K562 (cell line): ENCODE measurements at regions not wholly inside any gene's neighbourhood (a gene's known extent, or its start where the extent isn't known, plus 50 kb on each side); places are given as distances from the start of the nearest gene placed in this dataset.

ENCODE experiments used
- ATAC-seq: fragments of 200-7000 bp; cut with Tn5 transposase; 3 replicates; pipeline ENCODE4 v1.9.1; 2020; ENCODE audit warnings: moderate library complexity
- BruUV-seq: library from RNA; stranded (reverse); fragments of 400-500 nt; replicated peaks from 2 replicates; lab custom pipeline; 2021; lab: Mats Ljungman, UMichigan
- CTCF ChIA-PET: fragments of 300-600 bp; formaldehyde crosslinking; extraction: SDS; loops from one replicate; lab custom pipeline; 2021; ENCODE audit warnings: low intra/inter-chr PET ratio; lab: Yijun Ruan, JAX
- POLR2A ChIA-PET: fragments of 300-600, 350-650 bp; sonication (Branson Sonifier 250); formaldehyde crosslinking; extraction: SDS; loops from one replicate; lab custom pipeline; 2021; ENCODE audit warnings: antibody characterized with exemption, inconsistent platforms; lab: Yijun Ruan, JAX
- DNase-seq, 4 experiments: peaks; one replicate each; pipeline versions ENCODE4 v3.0.0 to v3.0.0-alpha.2; 2011 to 2018; ENCODE audit warnings: low spot score in 3 of 4, mixed read lengths in 3 of 4; ENCODE audit errors: extremely low read depth in 1 of 4
- FAIRE-seq: peaks from 2 replicates; lab custom pipeline; 2011; peaks lifted over from hg19 to GRCh38; lab: Jason Lieb, UNC
- H2AFZ ChIP-seq: 2 replicates; pipeline ENCODE4 v1.6.0; 2011; ENCODE audit warnings: low read depth, low read length, control low read depth, inconsistent platforms
- H3K27ac ChIP-seq: fragments of 200-600 bp; 3 replicates; pipeline ENCODE4 v1.8.0; 2011; ENCODE audit warnings: low read depth, mild to moderate bottlenecking, control low read depth, inconsistent platforms, low read length, moderate library complexity, mixed read lengths; ENCODE audit errors: extremely low read depth
- H3K27me3 ChIP-seq, 2 experiments: fragments of 300-600 bp in 1 of 2; 2 replicates in 1 of 2; 3 replicates in 1 of 2; pipeline versions ENCODE4 v1.6.0 to v1.8.0; 2011; ENCODE audit warnings: inconsistent platforms in 2 of 2, low read length in 2 of 2, mild to moderate bottlenecking in 1 of 2, mixed read lengths in 1 of 2, moderate library complexity in 1 of 2; ENCODE audit not compliant: control insufficient read depth in 2 of 2, insufficient read depth in 2 of 2
- H3K36me3 ChIP-seq: fragments of 300-600 bp; 3 replicates; pipeline ENCODE4 v1.8.0; 2011; ENCODE audit warnings: mild to moderate bottlenecking, low read length, inconsistent platforms; ENCODE audit not compliant: control insufficient read depth, insufficient read depth
- H3K4me1 ChIP-seq, 2 experiments: fragments of 200-600 bp in 1 of 2; replicated peaks in 1 of 2; 2 replicates in 1 of 2; 3 replicates in 1 of 2; pipeline versions ENCODE4 v1.5.1 to v1.8.0; 2011; ENCODE audit warnings: inconsistent platforms in 2 of 2, low read length in 2 of 2, mild to moderate bottlenecking in 1 of 2, mixed read lengths in 1 of 2, moderate library complexity in 1 of 2; ENCODE audit not compliant: control insufficient read depth in 2 of 2, insufficient read depth in 2 of 2
- H3K4me2 ChIP-seq: 2 replicates; pipeline ENCODE4 v1.6.1; 2011; ENCODE audit warnings: low read length, control low read depth, inconsistent platforms, mixed read lengths; ENCODE audit not compliant: insufficient read depth
- H3K4me3 ChIP-seq: fragments of 200-600 bp; sonication (generic), shearing (Covaris generic); 2 replicates; pipeline ENCODE4 v1.5.1; 2016; ENCODE audit warnings: control low read depth, inconsistent platforms
- H3K79me2 ChIP-seq: fragments of 200-600 bp; 3 replicates; pipeline ENCODE4 v1.8.0; 2011; ENCODE audit warnings: low read length, inconsistent platforms; ENCODE audit not compliant: control insufficient read depth, insufficient read depth
- H3K9ac ChIP-seq, 2 experiments: 2 replicates each; pipeline versions ENCODE4 v1.6.0 to v1.6.1; 2011; ENCODE audit warnings: low read depth in 2 of 2, low read length in 2 of 2, control low read depth in 1 of 2, inconsistent platforms in 1 of 2, mild to moderate bottlenecking in 1 of 2, mixed read lengths in 1 of 2; ENCODE audit not compliant: insufficient read depth in 1 of 2
- H3K9me1 ChIP-seq: one replicate; pipeline ENCODE4 v1.6.0; 2011; ENCODE audit warnings: inconsistent platforms, mild to moderate bottlenecking, low read length, moderate library complexity; ENCODE audit not compliant: control insufficient read depth, insufficient read depth
- H3K9me3 ChIP-seq: replicated peaks from 2 replicates; pipeline ENCODE4 v1.5.1; 2011; ENCODE audit warnings: low read depth, low read length, inconsistent platforms; ENCODE audit not compliant: control insufficient read depth, insufficient read depth
- H4K20me1 ChIP-seq: replicated peaks from 2 replicates; pipeline ENCODE4 v1.6.1; 2011; ENCODE audit warnings: low read length, inconsistent platforms, mixed read lengths; ENCODE audit not compliant: control insufficient read depth, insufficient read depth
- ADNP ChIP-seq: fragments of 200-800 bp; sonication (Bioruptor generic); IDR thresholded peaks from 2 replicates; pipeline ENCODE4 v1.6.1; 2016; ENCODE audit warnings: missing genetic modification characterization, missing compliant biosample characterization
- DPF2 ChIP-seq: fragments of 450-650 bp; IDR thresholded peaks from 2 replicates; pipeline ENCODE4 v1.6.1; 2016
- GABPB1 ChIP-seq: sonication (generic); formaldehyde crosslinking; IDR thresholded peaks from 2 replicates; pipeline ENCODE4 v1.8.0; 2022; ENCODE audit warnings: mild to moderate bottlenecking, missing genetic modification reagents
- HIVEP1 ChIP-seq: fragments of 250-450 bp; sonication (Bioruptor Pico); IDR thresholded peaks from 2 replicates; pipeline ENCODE4 v1.4.0; 2020; ENCODE audit warnings: mild to moderate bottlenecking
- HLTF ChIP-seq: fragments of 450-650 bp; IDR thresholded peaks from 2 replicates; pipeline ENCODE4 v1.6.1; 2016
- NCOA6 ChIP-seq: fragments of 450-650 bp; IDR thresholded peaks from 2 replicates; pipeline ENCODE4 v1.6.1; 2017; ENCODE audit warnings: mild to moderate bottlenecking
- PRPF4 ChIP-seq: fragments of 200-400 bp; formaldehyde crosslinking; IDR thresholded peaks from one replicate; pipeline ENCODE4 v1.6.1; 2017; ENCODE audit warnings: low read length, low read depth, mild to moderate bottlenecking; ENCODE audit not compliant: insufficient read depth, poor library complexity, severe bottlenecking
- ZNF212 ChIP-seq: fragments of 450-650 bp; formaldehyde crosslinking; IDR thresholded peaks from 2 replicates; pipeline ENCODE4 v1.4.0; 2020; ENCODE audit warnings: mild to moderate bottlenecking
- ZNF431 ChIP-seq: sonication (generic); formaldehyde crosslinking; IDR thresholded peaks from 2 replicates; pipeline ENCODE4 v1.8.0; 2022; ENCODE audit warnings: mild to moderate bottlenecking, missing genetic modification reagents
- ZNF764 ChIP-seq: fragments of 250-450 bp; sonication (Bioruptor Pico); IDR thresholded peaks from 2 replicates; pipeline ENCODE4 v1.4.0; 2020; ENCODE audit warnings: low read depth, mild to moderate bottlenecking, moderate library complexity
- WGBS: fragments of 100-300 bp; shearing (Covaris generic); methylation state at CpG from one replicate; pipeline ENCODE4 v1.1.6; 2016; ENCODE audit warnings: low coverage, mixed read lengths; ENCODE audit not compliant: insufficient coverage; ENCODE audit errors: missing lambda C conversion rate; 5-methylcytosine and 5-hydroxymethylcytosine counted together
- in situ Hi-C: fragments of 300-500 bp; cut with MboI; formaldehyde crosslinking; loops from 4 replicates; pipeline ENCODE4 v1.15.0; 2018; ENCODE audit warnings: inconsistent platforms, mixed read lengths
- intact Hi-C: fragments of 100-400 bp; cut with micrococcal nuclease; formaldehyde crosslinking; loops from 2 replicates; pipeline ENCODE4 v1.14.2; 2022

GRCh38 chr5:44708602-44709001, 100.1 kb upstream of the MRPS30 start (continued):
- TF ChIP-seq ZNF431 (no peak), HIVEP1 (CRISPR knock-in tag) (no peak), PRPF4 (no peak)

DNA sequence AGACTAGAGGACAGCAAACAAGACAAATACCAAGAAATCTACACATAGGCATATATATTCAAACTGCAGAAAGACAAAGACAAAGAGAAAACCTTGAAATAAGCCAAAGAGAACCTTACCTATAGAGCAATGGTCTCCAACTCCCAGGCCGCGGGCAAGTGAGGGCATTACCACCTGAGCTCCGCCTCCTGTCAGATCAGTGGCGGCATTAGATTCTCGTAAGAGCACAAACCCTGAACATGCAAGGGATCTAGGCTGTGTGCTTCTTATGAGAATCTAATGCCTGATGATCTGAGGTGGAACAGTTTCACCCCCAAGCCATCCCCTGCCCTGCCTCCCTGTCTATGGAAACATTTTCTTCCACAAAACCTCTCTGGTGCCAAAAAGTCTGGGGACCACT, 101.0 kb upstream of the MRPS30 start:
- ChIA-PET CTCF (no interaction called here), POLR2A (no interaction called here)
- DNase-seq (no peak), ATAC-seq (no peak), FAIRE-seq (no peak)
- in situ Hi-C loops (no loop called here), intact Hi-C loops (no loop called here)
- Histone ChIP-seq H3K4me2 (no peak overlapping the region), H3K9me1 (no peaks in the 10 kb centered on the region), H3K4me1 (no peaks in the 10 kb centered on the region), H3K9me3 (no peaks in the 10 kb centered on the region), H3K9ac (no peak overlapping the region), H3K4me3 (no peak overlapping the region), H3K36me3 (no peaks in the 10 kb centered on the region), H4K20me1 (no peaks in the 10 kb centered on the region), H3K27me3 (no peaks in the 10 kb centered on the region)
- WGBS = 0% methylated on average over 5 of the region's 5 CpGs
- BruUV-seq = no TSS peak
- no peak for TF ChIP-seq GABPB1
- no peak for TF ChIP-seq ADNP (tag)
- TF ChIP-seq ZNF764 (CRISPR knock-in tag) = no peak
- TF ChIP-seq ZNF212 (CRISPR knock-in tag) = no peak
- TF ChIP-seq DPF2 = no peak
- TF ChIP-seq HLTF = no peak
- TF ChIP-seq NCOA6 = no peak
- TF ChIP-seq, all 486 proteins: peak for 0
- H2AFZ ChIP-seq = no peak overlapping the region
- no peaks in the 10 kb centered on the region for H3K79me2 ChIP-seq
- H3K27ac ChIP-seq = no peak overlapping the region
